ENCODE measurements at regions not wholly inside any gene's neighbourhood (a gene's known extent, or its start where the extent isn't known, plus 50 kb on each side); places are given as distances from the start of the nearest gene placed in this dataset.

- TF ChIP-seq PAX8 (CRISPR knock-in tag; IDR thresholded peaks at IDR 0.05; ENCODE audit: borderline replicate concordance) (peak; percentile 82; the same call in 1 of the 2 replicates), RBM39 (IDR thresholded peaks at IDR 0.05; ENCODE audit: low read depth, low read length, poor library complexity, severe bottlenecking) (no peak), ZNF232 (CRISPR knock-in tag; IDR thresholded peaks at IDR 0.05; ENCODE audit: borderline replicate concordance) (no peak), ONECUT2 (CRISPR knock-in tag; IDR thresholded peaks at IDR 0.05) (no peak), GATAD1 (CRISPR knock-in tag; IDR thresholded peaks at IDR 0.05) (0 out of 2 replicates have a peak, but pooled peaks have one; percentile 41), ZBTB33 (CRISPR knock-in tag; IDR thresholded peaks at IDR 0.05) (no peak), HDAC6 (IDR thresholded peaks at IDR 0.05; ENCODE audit: low read depth, low read length) (no peak), RFXANK (CRISPR knock-in tag; IDR thresholded peaks at IDR 0.05) (no peak), ZFP36L1 (CRISPR knock-in tag; IDR thresholded peaks at IDR 0.05) (no peak; the same call in 1 of the 2 replicates), ARHGAP35 (CRISPR knock-in tag; IDR thresholded peaks at IDR 0.05; ENCODE audit: borderline replicate concordance) (peak; percentile 89), ZNF644 (CRISPR knock-in tag; IDR thresholded peaks at IDR 0.05; ENCODE audit: low read depth) (no peak), ZNF550 (CRISPR knock-in tag; IDR thresholded peaks at IDR 0.05; ENCODE audit: borderline replicate concordance) (peak; percentile 84; the same call in 1 of the 2 replicates), SIX4 (CRISPR knock-in tag; IDR thresholded peaks at IDR 0.05) (no peak), ZNF780A (CRISPR knock-in tag; IDR thresholded peaks at IDR 0.05) (no peak), HMGA1 (CRISPR knock-in tag; conservative IDR thresholded peaks at IDR 0.05) (no peak), CSRNP2 (CRISPR knock-in tag; conservative IDR thresholded peaks at IDR 0.05; ENCODE audit: low read depth) (no peak), IRX3 (CRISPR knock-in tag; IDR thresholded peaks at IDR 0.05; ENCODE audit: borderline replicate concordance, low read depth) (no peak), ELK4 (CRISPR knock-in tag; IDR thresholded peaks at IDR 0.05; ENCODE audit: borderline replicate concordance) (no peak), MLXIP (CRISPR knock-in tag; IDR thresholded peaks at IDR 0.05; ENCODE audit: borderline replicate concordance) (no peak)
Measured at GRCh38 chr2:236968101-236968879, 117.4 kb upstream of the COPS8 start (continued).

Measured in HepG2 (cell line).